ENCODE measurements at regions not wholly inside any gene's neighbourhood (a gene's known extent, or its start where the extent isn't known, plus 50 kb on each side); places are given as distances from the start of the nearest gene placed in this dataset.
A peak's percentile ranks its signal among the peaks of the same experiment; 100 is the strongest.

DNA sequence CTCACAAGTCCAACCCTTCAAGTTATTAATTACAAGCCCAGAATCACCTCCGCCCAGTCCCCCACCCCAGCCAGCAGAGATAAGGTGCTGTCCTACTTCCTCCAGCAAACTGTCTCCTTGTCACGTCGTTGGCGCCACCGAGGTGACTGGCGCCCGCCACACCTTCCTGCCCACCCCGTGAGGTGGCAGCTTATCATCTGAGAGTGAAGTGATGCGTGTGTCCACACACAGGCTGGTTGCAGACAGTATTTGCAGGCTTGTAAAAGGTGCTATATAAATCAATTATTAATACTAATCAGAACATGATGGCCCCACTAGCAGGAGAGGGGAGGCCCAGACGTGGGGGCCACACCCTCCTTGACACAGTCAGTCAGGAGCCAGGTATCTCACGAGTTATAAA, 786.6 kb upstream of the TBX3 start:
- no peak for TF ChIP-seq CTCF (IDR thresholded peaks at IDR 0.05; ENCODE audit: insufficient read depth, low read length, poor library complexity, severe bottlenecking)
- Histone ChIP-seq H3K36me3 (ENCODE audit: control insufficient read depth, insufficient read depth, low read length) (no peaks in the 10 kb centered on the region), H3K27me3 (ENCODE audit: control insufficient read depth, insufficient read depth, low read length) (no peaks in the 10 kb centered on the region), H3K4me3 (ENCODE audit: low read depth, low read length) (no peak overlapping the region)
- no peak for DNase-seq (ENCODE audit: low read depth)

DNA sequence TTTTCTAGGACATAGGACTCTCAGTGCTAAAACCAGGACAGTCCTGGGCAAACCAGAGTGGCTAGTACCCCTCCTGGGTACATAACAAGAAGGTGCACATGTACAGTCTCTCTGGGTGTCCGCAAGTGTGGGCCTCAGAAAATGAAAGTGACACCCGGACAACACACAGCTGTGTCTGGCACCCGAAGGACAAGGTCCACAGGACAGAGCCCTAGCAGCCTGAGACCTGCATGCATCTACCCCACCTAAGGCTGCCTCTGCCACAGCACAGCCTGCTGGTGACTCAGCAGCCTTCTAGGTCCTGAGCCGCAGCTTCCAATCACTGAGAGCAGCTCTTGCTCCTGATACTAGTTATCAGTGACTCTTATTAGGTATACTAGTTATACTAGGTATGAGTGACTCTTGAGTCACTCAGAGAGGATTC, 784.1 kb upstream of the TBX3 start:
- Histone ChIP-seq H3K36me3 (ENCODE audit: control insufficient read depth, insufficient read depth, low read length) (no peaks in the 10 kb centered on the region), H3K27me3 (ENCODE audit: control insufficient read depth, insufficient read depth, low read length) (no peaks in the 10 kb centered on the region), H3K4me3 (ENCODE audit: low read depth, low read length) (no peak overlapping the region)
- no peak for DNase-seq (ENCODE audit: low read depth)
- TF ChIP-seq CTCF (IDR thresholded peaks at IDR 0.05; ENCODE audit: insufficient read depth, low read length, poor library complexity, severe bottlenecking), result peak; percentile 23

GRCh38 chr12:115467531-115467930, 783.6 kb upstream of the TBX3 start:
- Histone ChIP-seq H3K36me3 (ENCODE audit: control insufficient read depth, insufficient read depth, low read length) (no peaks in the 10 kb centered on the region), H3K4me3 (ENCODE audit: low read depth, low read length) (no peak overlapping the region), H3K27me3 (ENCODE audit: control insufficient read depth, insufficient read depth, low read length) (no peaks in the 10 kb centered on the region)
- no peak for DNase-seq (ENCODE audit: low read depth)
- TF ChIP-seq CTCF (IDR thresholded peaks at IDR 0.05; ENCODE audit: insufficient read depth, low read length, poor library complexity, severe bottlenecking), result no peak

DNA sequence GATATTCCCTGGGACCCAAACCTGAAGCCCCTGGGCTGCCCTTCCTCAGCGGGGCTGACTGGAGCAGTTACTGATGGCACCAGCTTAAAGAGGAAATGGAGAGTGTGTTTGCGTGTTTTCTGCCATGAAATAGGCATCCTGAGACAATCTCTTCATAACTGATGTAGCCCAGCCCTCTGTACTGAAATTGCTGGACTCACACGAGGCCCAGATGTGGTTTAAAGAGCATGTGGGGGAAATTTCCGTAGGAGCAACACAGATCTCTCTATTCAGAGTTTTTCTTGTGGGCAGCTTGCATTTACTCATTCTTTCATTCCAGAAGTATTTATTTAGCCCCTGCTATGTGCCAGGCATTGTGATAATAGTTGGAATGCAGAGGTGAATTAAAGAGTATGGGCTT, 782.1 kb upstream of the TBX3 start:
- no peak overlapping the region for H3K4me3 ChIP-seq (ENCODE audit: low read depth, low read length)
- no peaks in the 10 kb centered on the region for H3K36me3 ChIP-seq (ENCODE audit: control insufficient read depth, insufficient read depth, low read length)
- H3K27me3 ChIP-seq (ENCODE audit: control insufficient read depth, insufficient read depth, low read length), result no peaks in the 10 kb centered on the region
- no peak for DNase-seq (ENCODE audit: low read depth)
- TF ChIP-seq CTCF (IDR thresholded peaks at IDR 0.05; ENCODE audit: insufficient read depth, low read length, poor library complexity, severe bottlenecking), result no peak

DNA sequence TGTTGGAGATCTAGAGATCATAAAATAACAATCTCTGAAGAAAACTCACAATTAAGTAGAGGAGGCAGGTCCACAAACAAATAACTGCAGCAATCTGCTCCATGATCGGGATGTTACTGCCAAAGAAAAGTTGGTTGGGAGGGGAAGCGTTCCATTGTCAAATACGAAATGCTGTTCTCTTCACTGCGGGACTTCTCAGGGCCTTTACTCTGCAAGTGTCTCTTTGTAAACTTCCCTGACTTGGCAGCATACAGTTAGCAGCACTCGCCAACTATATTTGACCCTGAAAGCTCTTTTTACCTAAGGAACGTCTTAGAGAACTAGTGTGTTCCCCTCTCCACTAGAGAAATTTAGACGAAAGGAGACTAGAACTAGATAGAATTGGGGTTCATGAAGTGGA, 780.7 kb upstream of the TBX3 start:
- no peak for TF ChIP-seq CTCF (IDR thresholded peaks at IDR 0.05; ENCODE audit: insufficient read depth, low read length, poor library complexity, severe bottlenecking)
- no peak overlapping the region for H3K4me3 ChIP-seq (ENCODE audit: low read depth, low read length)
- no peaks in the 10 kb centered on the region for H3K36me3 ChIP-seq (ENCODE audit: control insufficient read depth, insufficient read depth, low read length)
- no peak for DNase-seq (ENCODE audit: low read depth)
- H3K27me3 ChIP-seq (ENCODE audit: control insufficient read depth, insufficient read depth, low read length), result no peaks in the 10 kb centered on the region

GRCh38 chr12:115464111-115464581, 780.2 kb upstream of the TBX3 start:
- Histone ChIP-seq H3K4me3 (ENCODE audit: low read depth, low read length) (no peak overlapping the region), H3K36me3 (ENCODE audit: control insufficient read depth, insufficient read depth, low read length) (no peaks in the 10 kb centered on the region), H3K27me3 (ENCODE audit: control insufficient read depth, insufficient read depth, low read length) (no peaks in the 10 kb centered on the region)
- TF ChIP-seq CTCF (IDR thresholded peaks at IDR 0.05; ENCODE audit: insufficient read depth, low read length, poor library complexity, severe bottlenecking), result no peak
- DNase-seq (ENCODE audit: low read depth), result no peak

Measured in kidney epithelial cell (primary cell).